ENCODE measurements at regions not wholly inside any gene's neighbourhood (a gene's known extent, or its start where the extent isn't known, plus 50 kb on each side); places are given as distances from the start of the nearest gene placed in this dataset.

GRCh38 chr10:129004398-129004797 is 462.6 kb upstream of the MGMT start:
- no peak for DNase-seq (ENCODE audit: low spot score)
- in situ Hi-C loops (cut with MboI; ENCODE audit: low pct_unique_long_range_greater_than_20kb, low sequenced_read_pairs, unreplicated experiment) = no loop called here
- TF ChIP-seq CTCF (IDR thresholded peaks at IDR 0.05; ENCODE audit: extremely low read depth, insufficient read depth, missing control alignments) = no peak

- DNase-seq (ENCODE audit: low spot score) = no peak
- no peak for TF ChIP-seq CTCF (IDR thresholded peaks at IDR 0.05; ENCODE audit: extremely low read depth, insufficient read depth, missing control alignments)
- in situ Hi-C loops (cut with MboI; ENCODE audit: low pct_unique_long_range_greater_than_20kb, low sequenced_read_pairs, unreplicated experiment) = no loop called here
Observed at GRCh38 chr10:129005080-129005479, 462.0 kb upstream of the MGMT start.

- no peak for TF ChIP-seq CTCF (IDR thresholded peaks at IDR 0.05; ENCODE audit: extremely low read depth, insufficient read depth, missing control alignments)
- in situ Hi-C loops (cut with MboI; ENCODE audit: low pct_unique_long_range_greater_than_20kb, low sequenced_read_pairs, unreplicated experiment) = no loop called here
- DNase-seq (ENCODE audit: low spot score) = no peak
Observed at GRCh38 chr10:129005804-129006203, 461.2 kb upstream of the MGMT start.

- DNase-seq (ENCODE audit: low spot score) = no peak
- TF ChIP-seq CTCF (IDR thresholded peaks at IDR 0.05; ENCODE audit: extremely low read depth, insufficient read depth, missing control alignments) = no peak
- in situ Hi-C loops (cut with MboI; ENCODE audit: low pct_unique_long_range_greater_than_20kb, low sequenced_read_pairs, unreplicated experiment) = no loop called here
Observed at GRCh38 chr10:129018511-129018910, 448.5 kb upstream of the MGMT start.

- in situ Hi-C loops (cut with MboI; ENCODE audit: low pct_unique_long_range_greater_than_20kb, low sequenced_read_pairs, unreplicated experiment) = no loop called here
- no peak for DNase-seq (ENCODE audit: low spot score)
- no peak for TF ChIP-seq CTCF (IDR thresholded peaks at IDR 0.05; ENCODE audit: extremely low read depth, insufficient read depth, missing control alignments)
Observed at GRCh38 chr10:129020651-129021330, 446.2 kb upstream of the MGMT start.

- no peak for DNase-seq (ENCODE audit: low spot score)
- in situ Hi-C loops (cut with MboI; ENCODE audit: low pct_unique_long_range_greater_than_20kb, low sequenced_read_pairs, unreplicated experiment) = no loop called here
- TF ChIP-seq CTCF (IDR thresholded peaks at IDR 0.05; ENCODE audit: extremely low read depth, insufficient read depth, missing control alignments) = no peak
Observed at GRCh38 chr10:129021594-129022304, 445.3 kb upstream of the MGMT start.
